Caki2 (cell line): ENCODE measurements at regions not wholly inside any gene's neighbourhood (a gene's known extent, or its start where the extent isn't known, plus 50 kb on each side); places are given as distances from the start of the nearest gene placed in this dataset.
"Not testable (repeated sequence)": the region's sequence is repeated elsewhere in the genome, so short reads cannot be mapped to it uniquely, and the experiment has no call there.

ENCODE experiments used
- DNase-seq: peaks from one replicate; pipeline ENCODE4 v3.0.0-alpha.2; 2015; ENCODE audit warnings: low read depth
- in situ Hi-C: cut with HindIII; loops from 2 replicates; pipeline ENCODE4 v1.10.0; 2016; ENCODE audit warnings: low sequenced_read_pairs, low pct_unique_long_range_greater_than_20kb, mixed read lengths

- DNase-seq = no peak
- in situ Hi-C loops = no loop called here
Observed at GRCh38 chr12:86621957-86622356, 365.8 kb upstream of the MGAT4C start.

GRCh38 chr12:86613311-86613710, 357.1 kb upstream of the MGAT4C start:
- in situ Hi-C loops = no loop called here
- DNase-seq = no peak

GRCh38 chr12:86608638-86609037, 352.4 kb upstream of the MGAT4C start:
- no peak for DNase-seq
- in situ Hi-C loops = no loop called here

GRCh38 chr12:86601550-86602308, 345.5 kb upstream of the MGAT4C start:
- DNase-seq = no peak
- in situ Hi-C loops = no loop called here

- in situ Hi-C loops = no loop called here
- DNase-seq = no peak
Observed at GRCh38 chr12:86600664-86601231, 344.6 kb upstream of the MGAT4C start.

- no peak for DNase-seq
- in situ Hi-C loops = no loop called here
Observed at GRCh38 chr12:86597431-86597830, 341.2 kb upstream of the MGAT4C start.

- in situ Hi-C loops = no loop called here
- DNase-seq = no peak
Observed at GRCh38 chr12:86590296-86590695, 334.1 kb upstream of the MGAT4C start.

- in situ Hi-C loops = no loop called here
- DNase-seq = no peak
Observed at GRCh38 chr12:86574143-86574542, 318.0 kb upstream of the MGAT4C start.

- in situ Hi-C loops = no loop called here
- no peak for DNase-seq
Observed at GRCh38 chr12:86572455-86572854, 316.3 kb upstream of the MGAT4C start.

GRCh38 chr12:86565038-86565437, 308.8 kb upstream of the MGAT4C start:
- in situ Hi-C loops = no loop called here
- no peak for DNase-seq

GRCh38 chr12:86555491-86555890, 299.3 kb upstream of the MGAT4C start:
- DNase-seq, in situ Hi-C loops: not testable (repeated sequence)

- in situ Hi-C loops = no loop called here
- no peak for DNase-seq
Observed at GRCh38 chr12:86551146-86551571, 295.0 kb upstream of the MGAT4C start.

- in situ Hi-C loops = no loop called here
- DNase-seq = no peak
Observed at GRCh38 chr12:86550218-86551145, 294.3 kb upstream of the MGAT4C start.

- no peak for DNase-seq
- in situ Hi-C loops = no loop called here
Observed at GRCh38 chr12:86543716-86544115, 287.5 kb upstream of the MGAT4C start.

GRCh38 chr12:86530996-86531655, 274.9 kb upstream of the MGAT4C start:
- DNase-seq = no peak
- in situ Hi-C loops = no loop called here

- in situ Hi-C loops = no loop called here
- no peak for DNase-seq
Observed at GRCh38 chr12:86526060-86526595, 269.9 kb upstream of the MGAT4C start.

- in situ Hi-C loops = no loop called here
- no peak for DNase-seq
Observed at GRCh38 chr12:86523844-86524243, 267.7 kb upstream of the MGAT4C start.

- no peak for DNase-seq
- in situ Hi-C loops = no loop called here
Observed at GRCh38 chr12:86521870-86522269, 265.7 kb upstream of the MGAT4C start.
